SU-DHL-6 (cell line): ENCODE measurements at regions not wholly inside any gene's neighbourhood (a gene's known extent, or its start where the extent isn't known, plus 50 kb on each side); places are given as distances from the start of the nearest gene placed in this dataset.

Experiments
- H2AFZ ChIP-seq: fragments of 200-600 bp; sonication (generic); 2 replicates; pipeline ENCODE4 v1.6.1; 2014; ENCODE audit warnings: low read depth, mild to moderate bottlenecking, moderate library complexity, mixed read lengths, antibody characterized with exemption, low read length; ENCODE audit not compliant: severe bottlenecking
- H3F3A ChIP-seq: fragments of 200-600 bp; shearing (Covaris generic); 2 replicates; pipeline ENCODE4 v1.6.0; 2016; ENCODE audit warnings: antibody characterized with exemption, mild to moderate bottlenecking; ENCODE audit not compliant: insufficient read depth
- H3K27ac ChIP-seq: fragments of 200-600 bp; sonication (generic); 2 replicates; pipeline ENCODE4 v1.5.1; 2016; ENCODE audit warnings: low read depth, mild to moderate bottlenecking, low read length, moderate library complexity, mixed read lengths
- H3K27me3 ChIP-seq: fragments of 200-600 bp; sonication (generic), shearing (Covaris generic); 2 replicates; pipeline ENCODE4 v1.6.0; 2014; ENCODE audit warnings: mild to moderate bottlenecking, low read length
- H3K36me3 ChIP-seq: fragments of 200-600 bp; sonication (generic); 2 replicates; pipeline ENCODE4 v1.6.1; 2014; ENCODE audit warnings: mild to moderate bottlenecking, low read length, mixed read lengths
- H3K4me2 ChIP-seq: fragments of 300-600, 200-600 bp; shearing (Covaris generic), sonication (generic); 2 replicates; pipeline ENCODE4 v1.6.0; 2014; ENCODE audit warnings: low read length, low read depth, mild to moderate bottlenecking; ENCODE audit not compliant: poor library complexity, severe bottlenecking
- H3K4me3 ChIP-seq: fragments of 200-600 bp; sonication (generic); 2 replicates; pipeline ENCODE4 v1.5.1; 2014; ENCODE audit warnings: antibody characterized with exemption, low read length, mild to moderate bottlenecking, mixed read lengths; ENCODE audit not compliant: insufficient read depth, poor library complexity, severe bottlenecking
- H3K79me2 ChIP-seq: fragments of 200-600 bp; sonication (generic); 2 replicates; pipeline ENCODE4 v1.6.1; 2014; ENCODE audit warnings: mild to moderate bottlenecking, low read length, moderate library complexity; ENCODE audit not compliant: insufficient read depth
- H3K9ac ChIP-seq: fragments of 200-600 bp; sonication (generic); 2 replicates; pipeline ENCODE4 v1.7.0; 2014; ENCODE audit warnings: mild to moderate bottlenecking, low read length
- H3K9me2 ChIP-seq: fragments of 200-600 bp; sonication (generic); replicated peaks from 2 replicates; pipeline ENCODE4 v1.6.1; 2014; ENCODE audit warnings: low read length; ENCODE audit not compliant: insufficient read depth
- H3K9me3 ChIP-seq: fragments of 200-600 bp; sonication (generic); 2 replicates; pipeline ENCODE4 v1.6.1; 2014; ENCODE audit warnings: low read length, mixed read lengths; ENCODE audit not compliant: insufficient read depth
- H4K20me1 ChIP-seq: fragments of 200-600 bp; sonication (generic); 2 replicates; pipeline ENCODE4 v1.6.1; 2014; ENCODE audit warnings: low read depth, mild to moderate bottlenecking, antibody characterized with exemption, low read length, moderate library complexity, mixed read lengths
- EZH2phosphoT487 ChIP-seq: fragments of 200-600 bp; sonication (generic), shearing (Covaris generic); conservative IDR thresholded peaks from 2 replicates; pipeline ENCODE4 v1.6.1; 2018; ENCODE audit warnings: mild to moderate bottlenecking, antibody characterized with exemption, low read length, moderate library complexity, mixed read lengths
- TF ChIP-seq, protein P1 (sequence below): fragments of 200-600 bp; sonication (generic); IDR thresholded peaks from one replicate; pipeline ENCODE4 v1.5.1; 2017; ENCODE audit warnings: antibody characterized with exemption, mild to moderate bottlenecking, low read length, moderate library complexity; ENCODE audit not compliant: insufficient read depth, poor library complexity, severe bottlenecking

DNA sequence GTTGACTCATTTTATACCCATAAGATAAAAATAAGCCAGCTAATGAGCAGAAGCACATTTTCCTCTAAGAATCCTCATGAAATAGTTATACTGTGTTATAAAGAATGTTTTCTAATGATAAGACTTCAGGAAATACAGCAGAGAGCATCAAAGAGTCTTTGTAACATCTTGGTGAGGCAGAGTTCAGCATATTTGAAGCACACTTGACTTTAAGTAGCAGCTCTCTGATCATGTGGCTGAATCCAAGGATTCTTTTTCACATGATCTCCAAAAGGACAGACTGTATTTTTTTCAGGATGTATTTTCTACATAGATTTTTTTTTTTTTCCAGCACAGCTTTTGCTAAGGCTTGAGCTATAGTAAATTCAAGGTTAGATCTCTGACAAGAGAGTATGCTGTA is 195.1 kb downstream of the SI start:
- H2AFZ ChIP-seq: peak overlapping the region; percentile 58

DNA sequence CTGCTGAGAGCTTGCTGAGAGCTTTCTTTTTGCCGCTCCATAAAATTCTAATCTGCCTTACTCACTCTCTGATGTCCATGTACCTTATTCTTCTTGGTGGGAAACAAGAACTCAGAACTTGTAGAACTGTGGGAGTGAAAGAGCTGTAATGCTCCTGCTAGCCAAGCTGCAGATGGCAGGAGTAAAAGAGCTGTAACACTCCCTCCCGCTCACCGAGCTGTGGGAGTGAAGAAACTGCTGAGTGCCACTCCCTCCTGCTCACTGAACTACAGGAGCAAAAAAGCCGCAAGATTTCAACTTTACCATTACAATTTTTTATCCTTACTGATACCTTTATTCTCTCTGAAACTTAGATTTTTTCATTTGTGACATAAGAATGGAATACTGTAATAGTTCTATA is 199.1 kb downstream of the SI start:
- Histone ChIP-seq H3K9me2 (no peaks in the 10 kb centered on the region), H3F3A (no peaks in the 10 kb centered on the region), H3K79me2 (no peaks in the 10 kb centered on the region), H3K9ac (no peak overlapping the region), H2AFZ (no peak overlapping the region), H3K4me3 (no peak overlapping the region), H3K27ac (no peak overlapping the region), H3K36me3 (0 out of 2 replicates have a peak, but pooled peaks cover 7% of the 10 kb centered on the region), H3K4me2 (no peak overlapping the region), H3K9me3 (no peaks in the 10 kb centered on the region), H3K27me3 (no peaks in the 10 kb centered on the region), H4K20me1 (no peaks in the 10 kb centered on the region)
- TF ChIP-seq, protein P1, sequence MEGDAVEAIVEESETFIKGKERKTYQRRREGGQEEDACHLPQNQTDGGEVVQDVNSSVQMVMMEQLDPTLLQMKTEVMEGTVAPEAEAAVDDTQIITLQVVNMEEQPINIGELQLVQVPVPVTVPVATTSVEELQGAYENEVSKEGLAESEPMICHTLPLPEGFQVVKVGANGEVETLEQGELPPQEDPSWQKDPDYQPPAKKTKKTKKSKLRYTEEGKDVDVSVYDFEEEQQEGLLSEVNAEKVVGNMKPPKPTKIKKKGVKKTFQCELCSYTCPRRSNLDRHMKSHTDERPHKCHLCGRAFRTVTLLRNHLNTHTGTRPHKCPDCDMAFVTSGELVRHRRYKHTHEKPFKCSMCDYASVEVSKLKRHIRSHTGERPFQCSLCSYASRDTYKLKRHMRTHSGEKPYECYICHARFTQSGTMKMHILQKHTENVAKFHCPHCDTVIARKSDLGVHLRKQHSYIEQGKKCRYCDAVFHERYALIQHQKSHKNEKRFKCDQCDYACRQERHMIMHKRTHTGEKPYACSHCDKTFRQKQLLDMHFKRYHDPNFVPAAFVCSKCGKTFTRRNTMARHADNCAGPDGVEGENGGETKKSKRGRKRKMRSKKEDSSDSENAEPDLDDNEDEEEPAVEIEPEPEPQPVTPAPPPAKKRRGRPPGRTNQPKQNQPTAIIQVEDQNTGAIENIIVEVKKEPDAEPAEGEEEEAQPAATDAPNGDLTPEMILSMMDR: no peak
- TF ChIP-seq EZH2phosphoT487: no peak

More for the DNA sequence above, 195.1 kb downstream of the SI start:
- Histone ChIP-seq H3K27ac (no peak overlapping the region), H3F3A (no peaks in the 10 kb centered on the region), H3K79me2 (no peaks in the 10 kb centered on the region), H3K9me3 (no peaks in the 10 kb centered on the region), H4K20me1 (no peaks in the 10 kb centered on the region), H3K27me3 (no peaks in the 10 kb centered on the region), H3K4me3 (no peak overlapping the region), H3K36me3 (0 out of 2 replicates have a peak, but pooled peaks cover 3% of the 10 kb centered on the region), H3K9me2 (no peaks in the 10 kb centered on the region), H3K9ac (no peak overlapping the region), H3K4me2 (peak overlapping the region; percentile 85)
- TF ChIP-seq, protein P1: no peak
- no peak for TF ChIP-seq EZH2phosphoT487

DNA sequence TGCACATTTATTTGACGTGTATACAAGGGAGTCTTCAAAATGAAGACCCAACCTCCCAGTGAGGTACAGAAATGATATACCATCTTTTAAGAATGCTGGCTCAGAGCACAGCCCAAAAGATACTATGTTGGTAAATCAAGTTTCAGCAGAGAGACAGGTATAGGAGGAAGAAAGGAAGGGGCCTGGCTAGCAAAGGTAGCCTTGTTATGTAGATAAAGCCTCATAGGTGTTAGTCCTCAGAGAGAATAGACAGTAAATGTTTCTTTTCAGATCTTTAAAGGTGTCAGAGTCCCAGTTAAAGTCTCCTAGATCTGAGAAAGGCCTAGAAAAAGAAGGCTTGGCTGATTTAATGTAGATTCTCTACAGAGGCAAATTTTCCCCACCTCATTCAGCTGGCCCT is 213.8 kb downstream of the SI start:
- H4K20me1 ChIP-seq: no peaks in the 10 kb centered on the region
- no peak overlapping the region for H3K4me2 ChIP-seq
- no peaks in the 10 kb centered on the region for H3K79me2 ChIP-seq
- H3K9me3 ChIP-seq: no peaks in the 10 kb centered on the region
- no peaks in the 10 kb centered on the region for H3F3A ChIP-seq
- H3K9ac ChIP-seq: no peak overlapping the region
- no peak overlapping the region for H3K27ac ChIP-seq
- H2AFZ ChIP-seq: no peak overlapping the region
- no peak overlapping the region for H3K4me3 ChIP-seq
- no peaks in the 10 kb centered on the region for H3K36me3 ChIP-seq
- TF ChIP-seq, protein P1: no peak
- TF ChIP-seq EZH2phosphoT487: no peak
- H3K27me3 ChIP-seq: no peaks in the 10 kb centered on the region
- H3K9me2 ChIP-seq: no peaks in the 10 kb centered on the region
